Karpas-422 (cell line): ENCODE measurements at regions not wholly inside any gene's neighbourhood (a gene's known extent, or its start where the extent isn't known, plus 50 kb on each side); places are given as distances from the start of the nearest gene placed in this dataset.

ENCODE experiments used
- DNase-seq: peaks from one replicate; pipeline ENCODE4 v3.0.0-alpha.2; 2015
- H2AFZ ChIP-seq: fragments of 200-600 bp; sonication (generic); 2 replicates; pipeline ENCODE4 v1.6.1; 2014; ENCODE audit warnings: antibody characterized with exemption, low read length, mixed read lengths
- H3K27ac ChIP-seq: fragments of 200-600 bp; sonication (generic); 2 replicates; pipeline ENCODE4 v1.5.1; 2014; ENCODE audit warnings: mild to moderate bottlenecking, low read length, moderate library complexity
- H3K27me3 ChIP-seq: fragments of 200-600 bp; sonication (generic); 2 replicates; pipeline ENCODE4 v1.6.1; 2014; ENCODE audit warnings: low read length, mixed read lengths
- H3K36me3 ChIP-seq: fragments of 200-600 bp; sonication (generic); 2 replicates; pipeline ENCODE4 v1.6.1; 2014; ENCODE audit warnings: low read length, mixed read lengths; ENCODE audit not compliant: insufficient read depth
- H3K4me1 ChIP-seq: fragments of 200-600 bp; sonication (generic); 2 replicates; pipeline ENCODE4 v1.6.1; 2014; ENCODE audit warnings: mild to moderate bottlenecking, low read length, mixed read lengths
- H3K4me2 ChIP-seq: fragments of 200-600 bp; sonication (generic); 2 replicates; pipeline ENCODE4 v1.6.1; 2014; ENCODE audit warnings: low read length, low read depth, mild to moderate bottlenecking; ENCODE audit not compliant: poor library complexity, severe bottlenecking
- H3K4me3 ChIP-seq: fragments of 200-600 bp; sonication (generic); 2 replicates; pipeline ENCODE4 v1.5.1; 2014; ENCODE audit warnings: mild to moderate bottlenecking, antibody characterized with exemption, low read length, mixed read lengths
- H3K79me2 ChIP-seq: fragments of 200-600 bp; sonication (generic); 2 replicates; pipeline ENCODE4 v1.6.1; 2014; ENCODE audit warnings: mild to moderate bottlenecking, low read length, mixed read lengths
- H3K9ac ChIP-seq: fragments of 200-600 bp; sonication (generic); 2 replicates; pipeline ENCODE4 v1.6.0; 2014; ENCODE audit warnings: low read length
- H3K9me2 ChIP-seq: fragments of 200-600 bp; sonication (generic), shearing (Covaris generic); replicated peaks from 2 replicates; pipeline ENCODE4 v1.6.0; 2014; ENCODE audit warnings: mild to moderate bottlenecking, low read length, moderate library complexity; ENCODE audit not compliant: insufficient read depth
- H3K9me3 ChIP-seq: fragments of 300-700, 200-600 bp; sonication (generic); 2 replicates; pipeline ENCODE4 v1.6.1; 2014; ENCODE audit warnings: low read length, mixed read lengths
- H4K20me1 ChIP-seq: fragments of 200-600 bp; sonication (generic); 2 replicates; pipeline ENCODE4 v1.6.1; 2014; ENCODE audit warnings: mild to moderate bottlenecking, antibody characterized with exemption, low read length, low read depth; ENCODE audit not compliant: insufficient read depth

GRCh38 chr6:99184696-99185095 is 164.8 kb downstream of the FAXC start:
- Histone ChIP-seq H3K4me2 (no peak overlapping the region), H3K9me3 (no peaks in the 10 kb centered on the region; the same call in 1 of the 2 replicates), H3K4me3 (no peak overlapping the region), H4K20me1 (no peaks in the 10 kb centered on the region), H2AFZ (no peak overlapping the region), H3K36me3 (no peaks in the 10 kb centered on the region), H3K27ac (no peak overlapping the region), H3K27me3 (no peaks in the 10 kb centered on the region), H3K79me2 (no peaks in the 10 kb centered on the region), H3K9ac (no peak overlapping the region), H3K9me2 (no peaks in the 10 kb centered on the region), H3K4me1 (no peaks in the 10 kb centered on the region)
- DNase-seq = no peak

- H3K4me3 ChIP-seq = no peak overlapping the region
- no peak overlapping the region for H2AFZ ChIP-seq
- no peaks in the 10 kb centered on the region for H3K79me2 ChIP-seq
- no peaks in the 10 kb centered on the region for H4K20me1 ChIP-seq
- H3K4me1 ChIP-seq = no peaks in the 10 kb centered on the region
- H3K9me3 ChIP-seq = no peaks in the 10 kb centered on the region; the same call in 1 of the 2 replicates
- DNase-seq = no peak
- H3K27me3 ChIP-seq = no peaks in the 10 kb centered on the region
- no peak overlapping the region for H3K4me2 ChIP-seq
- no peaks in the 10 kb centered on the region for H3K9me2 ChIP-seq
- H3K27ac ChIP-seq = no peak overlapping the region
- H3K9ac ChIP-seq = no peak overlapping the region
- H3K36me3 ChIP-seq = no peaks in the 10 kb centered on the region
Measured at GRCh38 chr6:99183066-99183465, 166.4 kb downstream of the FAXC start.

- no peak overlapping the region for H2AFZ ChIP-seq
- no peaks in the 10 kb centered on the region for H3K27me3 ChIP-seq
- DNase-seq = no peak
- H3K27ac ChIP-seq = no peak overlapping the region
- H3K9me3 ChIP-seq = no peaks in the 10 kb centered on the region; the same call in 1 of the 2 replicates
- H3K4me3 ChIP-seq = no peak overlapping the region
- H3K4me2 ChIP-seq = no peak overlapping the region
- no peak overlapping the region for H3K9ac ChIP-seq
- no peaks in the 10 kb centered on the region for H3K36me3 ChIP-seq
- no peaks in the 10 kb centered on the region for H4K20me1 ChIP-seq
- no peaks in the 10 kb centered on the region for H3K79me2 ChIP-seq
- H3K4me1 ChIP-seq = no peaks in the 10 kb centered on the region
- no peaks in the 10 kb centered on the region for H3K9me2 ChIP-seq
Measured at GRCh38 chr6:99181174-99181573, 168.3 kb downstream of the FAXC start.

GRCh38 chr6:99178168-99178567 is 171.3 kb downstream of the FAXC start:
- no peak overlapping the region for H2AFZ ChIP-seq
- no peaks in the 10 kb centered on the region for H3K9me2 ChIP-seq
- H3K27me3 ChIP-seq = no peaks in the 10 kb centered on the region
- H3K9me3 ChIP-seq = no peaks in the 10 kb centered on the region; the same call in 1 of the 2 replicates
- H3K27ac ChIP-seq = no peak overlapping the region
- DNase-seq = no peak
- no peaks in the 10 kb centered on the region for H3K4me1 ChIP-seq
- no peak overlapping the region for H3K4me3 ChIP-seq
- no peak overlapping the region for H3K9ac ChIP-seq
- no peaks in the 10 kb centered on the region for H4K20me1 ChIP-seq
- H3K4me2 ChIP-seq = no peak overlapping the region
- no peaks in the 10 kb centered on the region for H3K36me3 ChIP-seq
- H3K79me2 ChIP-seq = no peaks in the 10 kb centered on the region

- Histone ChIP-seq H3K4me2 (no peak overlapping the region), H3K9ac (no peak overlapping the region), H3K9me3 (no peaks in the 10 kb centered on the region; the same call in 1 of the 2 replicates), H3K4me3 (no peak overlapping the region), H3K4me1 (no peaks in the 10 kb centered on the region), H3K79me2 (no peaks in the 10 kb centered on the region), H2AFZ (no peak overlapping the region), H3K27me3 (no peaks in the 10 kb centered on the region), H3K9me2 (no peaks in the 10 kb centered on the region), H4K20me1 (no peaks in the 10 kb centered on the region), H3K36me3 (no peaks in the 10 kb centered on the region), H3K27ac (no peak overlapping the region)
- no peak for DNase-seq
Measured at GRCh38 chr6:99177736-99178135, 171.7 kb downstream of the FAXC start.

- no peak overlapping the region for H3K4me3 ChIP-seq
- no peak overlapping the region for H3K4me2 ChIP-seq
- H3K4me1 ChIP-seq = no peaks in the 10 kb centered on the region
- no peak for DNase-seq
- H3K79me2 ChIP-seq = no peaks in the 10 kb centered on the region
- H3K27ac ChIP-seq = no peak overlapping the region
- H3K9ac ChIP-seq = no peak overlapping the region
- H3K27me3 ChIP-seq = no peaks in the 10 kb centered on the region
- no peak overlapping the region for H2AFZ ChIP-seq
- no peaks in the 10 kb centered on the region for H3K9me3 ChIP-seq
- no peaks in the 10 kb centered on the region for H4K20me1 ChIP-seq
- no peaks in the 10 kb centered on the region for H3K36me3 ChIP-seq
- H3K9me2 ChIP-seq = no peaks in the 10 kb centered on the region
Measured at GRCh38 chr6:99165838-99166237, 183.6 kb downstream of the FAXC start.

- Histone ChIP-seq H3K4me2 (no peak overlapping the region), H4K20me1 (no peaks in the 10 kb centered on the region), H3K27ac (no peak overlapping the region), H2AFZ (no peak overlapping the region), H3K79me2 (no peaks in the 10 kb centered on the region), H3K9ac (no peak overlapping the region), H3K9me2 (no peaks in the 10 kb centered on the region), H3K27me3 (no peaks in the 10 kb centered on the region), H3K4me3 (no peak overlapping the region), H3K4me1 (no peaks in the 10 kb centered on the region), H3K36me3 (no peaks in the 10 kb centered on the region), H3K9me3 (no peaks in the 10 kb centered on the region)
- no peak for DNase-seq
Measured at GRCh38 chr6:99152347-99152643, 197.2 kb downstream of the FAXC start.

- Histone ChIP-seq H2AFZ (no peak overlapping the region), H3K4me3 (no peak overlapping the region), H3K36me3 (no peaks in the 10 kb centered on the region), H4K20me1 (no peaks in the 10 kb centered on the region), H3K27me3 (no peaks in the 10 kb centered on the region), H3K9ac (no peak overlapping the region), H3K27ac (no peak overlapping the region), H3K4me1 (no peaks in the 10 kb centered on the region), H3K9me3 (no peaks in the 10 kb centered on the region), H3K4me2 (no peak overlapping the region), H3K9me2 (no peaks in the 10 kb centered on the region), H3K79me2 (no peaks in the 10 kb centered on the region)
- peak; percentile 82 for DNase-seq
Measured at GRCh38 chr6:99151634-99152346, 197.7 kb downstream of the FAXC start.
